Gastroesophageal sphincter (tissue), 4 donors: ENCODE measurements at regions not wholly inside any gene's neighbourhood (a gene's known extent, or its start where the extent isn't known, plus 50 kb on each side); places are given as distances from the start of the nearest gene placed in this dataset.

ENCODE experiments used
- ATAC-seq: fragments of 150-250 bp; one replicate; pipeline ENCODE4 v1.9.1; 2016; ENCODE audit warnings: mild to moderate bottlenecking, moderate library complexity
- H3K27ac ChIP-seq, 4 donors: fragments of 200-600 bp; sonication (generic) in 3 of 4; 1 replicate in 3 of 4; 2 replicates in 1 of 4; pipeline ENCODE4 v1.5.1; 2016 to 2019
- H3K27me3 ChIP-seq: fragments of 200-600 bp; sonication (generic); one replicate; pipeline ENCODE4 v1.5.1; 2019
- H3K36me3 ChIP-seq, 2 donors: fragments of 200-600 bp; sonication (generic); one replicate each; pipeline ENCODE4 v1.5.1; 2019; ENCODE audit warnings: control low read depth in 1 of 2
- H3K4me1 ChIP-seq, 3 donors: fragments of 200-600 bp; sonication (generic); 1 replicate in 2 of 3; 2 replicates in 1 of 3; pipeline ENCODE4 v1.5.1; 2016 to 2019; ENCODE audit warnings: control low read depth in 2 of 3
- H3K4me3 ChIP-seq, 2 donors: fragments of 200-600 bp; sonication (generic); one replicate each; pipeline ENCODE4 v1.5.1; 2019; ENCODE audit warnings: mild to moderate bottlenecking in 1 of 2, moderate library complexity in 1 of 2
- H3K9me3 ChIP-seq, 3 donors: fragments of 200-600 bp; sonication (generic); one replicate each; pipeline ENCODE4 v1.5.1; 2017 to 2019; ENCODE audit warnings: control low read depth in 2 of 3
- EP300 ChIP-seq: sonication (generic); formaldehyde crosslinking; IDR thresholded peaks from one replicate; pipeline ENCODE4 v1.6.1; 2017; ENCODE audit warnings: antibody characterized with exemption, mild to moderate bottlenecking
- POLR2A ChIP-seq, 2 donors: fragments of 450-650 bp; IDR thresholded peaks; one replicate each; pipeline ENCODE4 v1.6.1; 2017; ENCODE audit warnings: antibody characterized with exemption in 2 of 2, mild to moderate bottlenecking in 2 of 2, moderate library complexity in 1 of 2
- POLR2AphosphoS5 ChIP-seq: sonication (generic); formaldehyde crosslinking; IDR thresholded peaks from one replicate; pipeline ENCODE4 v1.6.1; 2017; ENCODE audit warnings: antibody characterized with exemption
- WGBS, 2 donors: methylation state at CpG; one replicate each; pipeline ENCODE4 v1.1.5; 2018; ENCODE audit warnings: low coverage in 1 of 2; 5-methylcytosine and 5-hydroxymethylcytosine counted together
- TF ChIP-seq, protein P1 (sequence below), 4 experiments: fragments of 200-600 bp in 2 of 4; fragments of 450-650 bp in 2 of 4; sonication (generic) in 1 of 4; IDR thresholded peaks; one replicate each; pipeline ENCODE4 v1.5.1; 2017 to 2019; ENCODE audit warnings: antibody characterized with exemption in 4 of 4, mild to moderate bottlenecking in 2 of 4, moderate library complexity in 2 of 4

DNA sequence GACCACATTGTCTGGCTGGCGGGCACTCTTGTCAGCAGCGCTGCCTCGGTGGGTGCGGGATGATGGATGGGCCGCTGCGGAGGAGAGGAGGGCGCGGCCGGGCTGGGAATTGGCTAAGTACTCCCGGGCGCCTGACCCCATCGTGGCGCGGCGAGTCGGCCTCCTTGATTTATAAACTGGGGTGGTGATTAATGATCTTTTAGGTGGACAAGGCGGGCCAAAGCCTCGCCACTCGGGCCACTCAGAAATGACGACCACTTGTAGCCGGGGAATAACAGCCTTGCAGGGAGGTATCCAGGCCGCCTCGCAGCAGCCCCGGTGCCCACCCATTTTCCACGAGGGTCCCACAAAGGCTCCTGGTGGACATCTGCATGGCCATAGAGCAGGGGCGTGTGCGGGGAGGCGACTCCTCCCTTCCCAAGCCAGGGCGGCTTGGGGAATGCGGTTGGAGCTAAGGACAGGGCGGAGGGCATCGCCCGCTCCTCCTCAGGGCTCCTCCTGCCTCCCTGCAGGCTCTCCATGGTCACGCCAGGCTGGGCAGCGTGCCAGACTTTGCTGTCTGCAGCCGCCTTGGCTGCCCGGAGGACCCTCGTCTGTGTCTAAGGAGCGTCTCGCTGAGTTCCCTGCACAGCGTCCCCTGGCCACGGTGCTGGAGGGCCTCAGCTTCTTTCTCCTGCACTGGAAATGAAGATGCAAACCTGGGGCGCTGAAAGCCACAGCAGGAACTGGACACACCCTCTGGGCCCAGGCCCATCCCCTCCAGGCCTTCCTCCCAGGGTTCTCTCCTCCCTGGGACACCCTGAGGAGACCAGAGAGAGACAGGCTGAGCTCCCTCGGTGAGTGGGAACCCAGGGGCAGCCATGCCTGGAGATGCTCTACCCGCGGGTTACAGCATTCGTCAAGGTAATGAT lies 287.4 kb upstream of the IRX4 start:
- Histone ChIP-seq H3K27me3 (peaks cover 70% of the 10 kb centered on the region), H3K9me3 (no peaks in the 10 kb centered on the region), H3K36me3 (no peaks in the 10 kb centered on the region), H3K27ac (no peak overlapping the region), H3K4me1 (no peaks in the 10 kb centered on the region), H3K4me3 (no peak overlapping the region)
- no peak for ATAC-seq
- TF ChIP-seq, protein P1, sequence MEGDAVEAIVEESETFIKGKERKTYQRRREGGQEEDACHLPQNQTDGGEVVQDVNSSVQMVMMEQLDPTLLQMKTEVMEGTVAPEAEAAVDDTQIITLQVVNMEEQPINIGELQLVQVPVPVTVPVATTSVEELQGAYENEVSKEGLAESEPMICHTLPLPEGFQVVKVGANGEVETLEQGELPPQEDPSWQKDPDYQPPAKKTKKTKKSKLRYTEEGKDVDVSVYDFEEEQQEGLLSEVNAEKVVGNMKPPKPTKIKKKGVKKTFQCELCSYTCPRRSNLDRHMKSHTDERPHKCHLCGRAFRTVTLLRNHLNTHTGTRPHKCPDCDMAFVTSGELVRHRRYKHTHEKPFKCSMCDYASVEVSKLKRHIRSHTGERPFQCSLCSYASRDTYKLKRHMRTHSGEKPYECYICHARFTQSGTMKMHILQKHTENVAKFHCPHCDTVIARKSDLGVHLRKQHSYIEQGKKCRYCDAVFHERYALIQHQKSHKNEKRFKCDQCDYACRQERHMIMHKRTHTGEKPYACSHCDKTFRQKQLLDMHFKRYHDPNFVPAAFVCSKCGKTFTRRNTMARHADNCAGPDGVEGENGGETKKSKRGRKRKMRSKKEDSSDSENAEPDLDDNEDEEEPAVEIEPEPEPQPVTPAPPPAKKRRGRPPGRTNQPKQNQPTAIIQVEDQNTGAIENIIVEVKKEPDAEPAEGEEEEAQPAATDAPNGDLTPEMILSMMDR (IDR thresholded peaks at IDR 0.05), result no peak
- no peak for TF ChIP-seq POLR2AphosphoS5
- no peak for TF ChIP-seq EP300
- no peak for TF ChIP-seq POLR2A (IDR thresholded peaks at IDR 0.05)
- 32% methylated on average over 18 of the region's 47 CpGs; no CpG with 5 or more reads in 1 of the 2 donors for WGBS, 2 donors

DNA sequence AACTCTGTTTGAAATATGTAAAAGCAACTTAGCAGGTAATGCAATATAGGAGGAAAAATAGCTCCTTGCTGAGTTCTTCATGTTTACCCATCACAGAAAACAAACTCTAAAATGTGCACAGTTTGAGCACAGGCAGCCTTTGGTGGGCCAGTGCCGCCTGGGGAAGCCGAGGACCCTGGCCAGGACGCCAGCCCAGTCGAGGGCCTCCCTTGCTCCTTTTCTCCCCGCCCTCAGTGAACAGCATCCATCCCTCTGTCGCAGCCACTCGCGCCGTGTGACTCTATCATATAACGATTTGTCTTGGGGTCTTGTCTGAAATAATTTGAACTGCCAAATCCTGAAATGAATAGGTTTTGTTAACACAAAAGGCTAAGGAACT lies 286.7 kb upstream of the IRX4 start:
- TF ChIP-seq POLR2A (IDR thresholded peaks at IDR 0.05) (no peak), EP300 (no peak), POLR2AphosphoS5 (no peak)
- TF ChIP-seq, protein P1 (IDR thresholded peaks at IDR 0.05), result no peak
- H3K27me3 ChIP-seq, result peaks cover 67% of the 10 kb centered on the region

DNA sequence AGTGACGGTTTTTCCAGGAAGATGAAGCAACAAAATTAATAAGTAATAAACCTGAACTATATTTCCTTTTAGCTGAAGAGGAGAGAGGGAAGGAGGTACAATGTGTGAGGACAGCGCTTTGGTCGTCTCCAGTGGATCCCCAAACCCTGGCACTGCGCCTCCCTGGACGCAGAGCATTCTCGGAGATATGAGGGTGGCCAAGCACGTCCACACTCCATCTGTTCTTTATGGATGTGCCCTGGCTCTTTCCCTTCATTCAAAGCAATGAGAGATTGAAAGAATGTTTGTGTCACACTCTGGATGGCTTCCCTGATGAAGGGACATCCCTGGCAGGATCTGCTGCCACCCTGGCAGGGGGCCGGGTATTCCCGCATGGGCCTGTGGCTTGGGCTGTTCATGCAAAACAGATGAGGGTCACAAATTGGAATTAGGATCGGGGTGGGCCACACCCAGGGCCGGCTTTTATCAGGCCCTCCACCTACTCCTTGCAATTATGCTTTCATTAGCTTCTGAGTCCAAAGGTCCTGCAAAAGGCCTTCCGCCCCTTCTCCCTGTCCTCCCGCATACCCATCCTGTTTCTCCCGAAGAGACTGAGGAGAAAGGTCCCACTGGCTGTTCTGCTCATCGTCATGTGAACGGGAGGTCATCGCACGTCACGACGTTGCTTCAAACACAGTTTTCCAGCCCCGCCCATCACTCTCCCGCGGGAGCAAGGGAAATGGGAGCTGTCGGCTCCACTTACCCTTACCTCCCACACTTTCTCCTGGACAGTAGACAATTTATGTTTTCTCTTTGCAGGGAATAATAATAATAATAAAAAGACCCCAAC lies 286.1 kb upstream of the IRX4 start:
- TF ChIP-seq POLR2A (IDR thresholded peaks at IDR 0.05) (no peak), POLR2AphosphoS5 (no peak), EP300 (no peak)
- TF ChIP-seq, protein P1 (IDR thresholded peaks at IDR 0.05), result no peak
- WGBS, 2 donors, result 56 to 58% methylated on average over 15 to 20 of the region's 24 CpGs
- Histone ChIP-seq H3K4me1 (no peaks in the 10 kb centered on the region), H3K9me3 (no peaks in the 10 kb centered on the region), H3K27me3 (peaks cover 72% of the 10 kb centered on the region), H3K27ac (no peak overlapping the region), H3K36me3 (no peaks in the 10 kb centered on the region), H3K4me3 (no peak overlapping the region)
- no peak for ATAC-seq

More for the DNA sequence above, 286.7 kb upstream of the IRX4 start:
- no peaks in the 10 kb centered on the region for H3K4me1 ChIP-seq
- no peaks in the 10 kb centered on the region for H3K36me3 ChIP-seq
- no peak for ATAC-seq
- H3K27ac ChIP-seq, result no peak overlapping the region
- WGBS, 2 donors, result 40 to 73% methylated on average over 5 to 10 of the region's 10 CpGs
- no peak overlapping the region for H3K4me3 ChIP-seq
- no peaks in the 10 kb centered on the region for H3K9me3 ChIP-seq

DNA sequence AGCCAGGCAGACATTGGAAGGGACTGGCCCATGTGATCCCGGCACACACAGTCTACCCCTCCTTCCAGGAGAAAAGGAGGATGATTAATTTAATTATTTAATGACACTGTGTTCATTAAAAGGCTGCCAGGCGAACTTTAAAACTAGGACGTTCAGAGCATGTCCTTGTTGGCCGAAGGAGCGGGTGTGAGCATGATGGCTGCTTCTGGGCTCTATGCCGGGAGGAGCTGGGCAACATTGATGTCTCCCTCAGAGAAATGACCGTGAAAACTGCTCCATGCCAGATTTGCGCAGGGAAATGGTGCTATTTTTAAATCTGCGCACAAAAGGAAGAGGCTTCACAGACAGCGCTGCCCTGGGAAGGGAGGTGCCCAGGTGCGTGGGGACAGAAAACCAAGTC lies 284.9 kb upstream of the IRX4 start:
- Histone ChIP-seq H3K36me3 (no peaks in the 10 kb centered on the region), H3K9me3 (no peaks in the 10 kb centered on the region), H3K4me3 (no peak overlapping the region), H3K27ac (no peak overlapping the region), H3K27me3 (peaks cover 74% of the 10 kb centered on the region), H3K4me1 (no peaks in the 10 kb centered on the region)
- no peak for ATAC-seq
- TF ChIP-seq EP300 (no peak), POLR2AphosphoS5 (no peak), POLR2A (IDR thresholded peaks at IDR 0.05) (no peak)
- TF ChIP-seq, protein P1 (IDR thresholded peaks at IDR 0.05), result no peak
- 68 to 83% methylated on average over 9 to 10 of the region's 11 CpGs for WGBS, 2 donors
